ENCODE measurements at regions not wholly inside any gene's neighbourhood (a gene's known extent, or its start where the extent isn't known, plus 50 kb on each side); places are given as distances from the start of the nearest gene placed in this dataset.

- Mint-ChIP-seq H3K27me3 (ENCODE audit: insufficient read depth, low read depth) (peaks cover 2% of the 10 kb centered on the region), H3K4me1 (peaks cover 4% of the 10 kb centered on the region), H3K27ac (no peak overlapping the region), H3K36me3 (no peaks in the 10 kb centered on the region), H3K9me3 (peaks cover 7% of the 10 kb centered on the region), H3K4me3 (no peak overlapping the region)
- TF ChIP-seq EZH2 (IDR thresholded peaks at IDR 0.05) (no peak), CTCF (IDR thresholded peaks at IDR 0.05) (no peak)
- no peaks in the 10 kb centered on the region for H3K9me3 ChIP-seq (ENCODE audit: low read depth)
- H4K20me1 ChIP-seq (ENCODE audit: low read depth) = no peaks in the 10 kb centered on the region
- no peak overlapping the region for H3K9ac ChIP-seq
- H3K36me3 ChIP-seq = no peaks in the 10 kb centered on the region
- H3K4me1 ChIP-seq = peaks cover 5% of the 10 kb centered on the region
- H3K27ac ChIP-seq = no peak overlapping the region
- DNase-seq (ENCODE audit: low spot score) = no peak
- no peak overlapping the region for H3K4me3 ChIP-seq
- H3K4me2 ChIP-seq = no peak overlapping the region
- H2AFZ ChIP-seq (replicated peaks) = no peak overlapping the region
- no peaks in the 10 kb centered on the region for H3K79me2 ChIP-seq (ENCODE audit: low read depth)
- peaks cover 3% of the 10 kb centered on the region for H3F3A ChIP-seq (ENCODE audit: low read depth)
- H3K27me3 ChIP-seq = no peaks in the 10 kb centered on the region
Observed at GRCh38 chr12:127583041-127583440, 683.9 kb upstream of the TMEM132C start.

GRCh38 chr12:127588249-127588648 is 678.7 kb upstream of the TMEM132C start:
- peak; percentile 38 for DNase-seq (ENCODE audit: low spot score)
- H2AFZ ChIP-seq (replicated peaks) = no peak overlapping the region
- TF ChIP-seq CTCF (IDR thresholded peaks at IDR 0.05) (no peak), EZH2 (IDR thresholded peaks at IDR 0.05) (no peak)
- Mint-ChIP-seq H3K27me3 (ENCODE audit: insufficient read depth, low read depth) (peaks cover 3% of the 10 kb centered on the region), H3K4me3 (no peak overlapping the region), H3K36me3 (no peaks in the 10 kb centered on the region), H3K4me1 (peaks cover 16% of the 10 kb centered on the region), H3K27ac (no peak overlapping the region), H3K9me3 (peaks cover 7% of the 10 kb centered on the region)
- peaks cover 22% of the 10 kb centered on the region for H3K4me1 ChIP-seq
- H3K36me3 ChIP-seq = no peaks in the 10 kb centered on the region
- H3K9ac ChIP-seq = no peak overlapping the region
- no peak overlapping the region for H3K4me2 ChIP-seq
- H3K9me3 ChIP-seq (ENCODE audit: low read depth) = no peaks in the 10 kb centered on the region
- H3K4me3 ChIP-seq = no peak overlapping the region
- no peak overlapping the region for H3K27ac ChIP-seq
- H3K79me2 ChIP-seq (ENCODE audit: low read depth) = no peaks in the 10 kb centered on the region
- H3F3A ChIP-seq (ENCODE audit: low read depth) = peaks cover 7% of the 10 kb centered on the region
- no peaks in the 10 kb centered on the region for H4K20me1 ChIP-seq (ENCODE audit: low read depth)
- no peaks in the 10 kb centered on the region for H3K27me3 ChIP-seq

GRCh38 chr12:127589541-127589940 is 677.4 kb upstream of the TMEM132C start:
- H3F3A ChIP-seq (ENCODE audit: low read depth) = peaks cover 16% of the 10 kb centered on the region
- TF ChIP-seq EZH2 (IDR thresholded peaks at IDR 0.05) (no peak), EZH2phosphoT487 (IDR thresholded peaks at IDR 0.05) (no peak), CTCF (IDR thresholded peaks at IDR 0.05) (no peak)
- no peaks in the 10 kb centered on the region for H3K27me3 ChIP-seq
- peaks cover 25% of the 10 kb centered on the region for H3K4me1 Mint-ChIP-seq
- H3K4me2 ChIP-seq = no peak overlapping the region
- no peaks in the 10 kb centered on the region for H3K9me3 ChIP-seq (ENCODE audit: low read depth)
- H3K4me3 Mint-ChIP-seq = no peak overlapping the region
- no peaks in the 10 kb centered on the region for H3K79me2 ChIP-seq (ENCODE audit: low read depth)
- no peaks in the 10 kb centered on the region for H3K36me3 ChIP-seq
- no peak overlapping the region for H2AFZ ChIP-seq (replicated peaks)
- no peak overlapping the region for H3K27ac ChIP-seq
- H3K36me3 Mint-ChIP-seq = no peaks in the 10 kb centered on the region
- H3K9me3 Mint-ChIP-seq = peaks cover 7% of the 10 kb centered on the region
- H3K4me3 ChIP-seq = no peak overlapping the region
- no peak overlapping the region for H3K27ac Mint-ChIP-seq
- H3K4me1 ChIP-seq = peaks cover 31% of the 10 kb centered on the region
- H3K9ac ChIP-seq = no peak overlapping the region
- peaks cover 4% of the 10 kb centered on the region for H3K27me3 Mint-ChIP-seq (ENCODE audit: insufficient read depth, low read depth)
- H4K20me1 ChIP-seq (ENCODE audit: low read depth) = no peaks in the 10 kb centered on the region
- no peak for DNase-seq (ENCODE audit: low spot score)

GRCh38 chr12:127590868-127591267 is 676.1 kb upstream of the TMEM132C start:
- no peaks in the 10 kb centered on the region for H3K27me3 ChIP-seq
- Mint-ChIP-seq H3K4me3 (no peak overlapping the region), H3K27me3 (ENCODE audit: insufficient read depth, low read depth) (peaks cover 4% of the 10 kb centered on the region), H3K36me3 (no peaks in the 10 kb centered on the region), H3K4me1 (peaks cover 32% of the 10 kb centered on the region), H3K27ac (no peak overlapping the region), H3K9me3 (peaks cover 6% of the 10 kb centered on the region)
- peaks cover 25% of the 10 kb centered on the region for H3F3A ChIP-seq (ENCODE audit: low read depth)
- no peak for TF ChIP-seq EZH2phosphoT487 (IDR thresholded peaks at IDR 0.05)
- no peak for TF ChIP-seq CTCF (IDR thresholded peaks at IDR 0.05)
- no peak for TF ChIP-seq EZH2 (IDR thresholded peaks at IDR 0.05)
- no peaks in the 10 kb centered on the region for H3K36me3 ChIP-seq
- H3K4me1 ChIP-seq = peaks cover 42% of the 10 kb centered on the region
- no peaks in the 10 kb centered on the region for H4K20me1 ChIP-seq (ENCODE audit: low read depth)
- H3K4me3 ChIP-seq = no peak overlapping the region
- H2AFZ ChIP-seq (replicated peaks) = no peak overlapping the region
- no peak for DNase-seq (ENCODE audit: low spot score)
- H3K27ac ChIP-seq = no peak overlapping the region
- H3K4me2 ChIP-seq = no peak overlapping the region
- no peaks in the 10 kb centered on the region for H3K79me2 ChIP-seq (ENCODE audit: low read depth)
- H3K9me3 ChIP-seq (ENCODE audit: low read depth) = no peaks in the 10 kb centered on the region
- no peak overlapping the region for H3K9ac ChIP-seq
